ENCODE measurements at regions not wholly inside any gene's neighbourhood (a gene's known extent, or its start where the extent isn't known, plus 50 kb on each side); places are given as distances from the start of the nearest gene placed in this dataset.
"Not testable (repeated sequence)": the region's sequence is repeated elsewhere in the genome, so short reads cannot be mapped to it uniquely, and the experiment has no call there.

DNA sequence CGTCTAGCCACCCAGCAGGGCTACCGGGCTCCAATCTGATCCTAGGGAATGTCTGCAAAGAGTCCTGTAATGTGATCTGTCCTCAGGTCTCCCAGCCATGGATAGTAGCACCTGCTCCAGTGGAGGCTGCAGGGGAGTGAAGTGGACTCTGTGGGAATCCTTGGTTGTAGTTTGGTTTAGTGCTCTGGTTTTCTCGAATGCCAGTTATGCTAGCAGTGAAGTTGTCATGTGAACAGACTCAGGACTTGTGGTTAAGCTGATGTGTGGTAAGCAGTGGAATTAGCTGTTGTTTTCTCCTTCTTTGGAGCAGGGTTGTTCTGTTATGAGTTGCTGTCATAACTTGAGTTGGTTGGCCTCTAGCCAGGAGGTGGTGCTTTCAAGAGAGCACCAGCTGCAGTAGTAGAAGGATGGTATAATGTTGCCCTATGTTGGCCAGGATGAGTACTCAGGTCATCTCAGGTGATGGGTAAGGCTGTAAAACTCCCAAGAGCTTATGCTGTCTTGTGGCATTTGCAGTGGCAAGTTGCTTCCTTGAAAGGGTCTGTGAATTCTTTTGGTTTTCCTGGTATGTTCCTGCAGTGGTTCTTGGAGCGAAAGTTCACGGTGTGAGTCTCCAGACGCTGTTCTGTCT is 390.2 kb downstream of the UTRN start:
- Histone ChIP-seq H3K9me3 (peaks cover 7 to 25% of the 10 kb centered on the region in 2 donors), H3K27me3 (no peaks in the 10 kb centered on the region), H3K4me3 (no peak overlapping the region), H3K4me1 (peaks cover 8 to 32% of the 10 kb centered on the region in 2 donors), H3K27ac (peak overlapping the region in 1 of 2 donors; percentile 38), H3K36me3 (peaks cover 0 to under 1% of the 10 kb centered on the region in 2 donors)
- TF ChIP-seq CTCF (IDR thresholded peaks at IDR 0.05), result no peak
- DNase-seq (peak in 1 of 4 donors; percentile 52), ATAC-seq (peak; percentile 53)
- intact Hi-C loops (cut with DNase I), result no loop called here

DNA sequence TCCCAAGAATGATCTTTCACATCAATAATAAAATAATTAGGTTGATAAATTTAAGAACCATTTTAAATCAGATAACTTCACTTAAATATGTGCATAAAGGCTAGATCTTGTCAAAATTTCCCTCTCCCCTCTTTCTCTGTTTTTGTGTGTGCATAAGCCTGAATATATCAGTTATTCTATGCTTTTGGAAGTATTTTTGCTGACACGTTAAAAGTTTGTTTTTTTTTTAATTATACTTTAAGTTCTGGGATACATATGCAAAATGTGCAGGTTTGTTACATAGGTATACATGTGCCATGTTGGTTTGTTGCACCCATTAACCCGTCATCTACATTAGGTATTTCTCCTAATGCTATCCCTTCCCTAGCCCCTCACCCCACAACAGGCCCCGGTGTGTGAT is 391.2 kb downstream of the UTRN start:
- H3K27ac ChIP-seq; ATAC-seq; H3K4me3 ChIP-seq; H3K27me3 ChIP-seq; intact Hi-C loops (cut with DNase I); H3K36me3 ChIP-seq; DNase-seq: not testable (repeated sequence)
- H3K4me1 ChIP-seq, result peaks cover 8 to 41% of the 10 kb centered on the region in 2 donors
- H3K9me3 ChIP-seq, result peaks cover 7 to 17% of the 10 kb centered on the region in 2 donors

- H3K27ac ChIP-seq; H3K27me3 ChIP-seq; intact Hi-C loops (cut with DNase I); DNase-seq; H3K4me3 ChIP-seq; H3K36me3 ChIP-seq; ATAC-seq: not testable (repeated sequence)
- H3K4me1 ChIP-seq, result peaks cover 8 to 47% of the 10 kb centered on the region in 2 donors
- peaks cover 7 to 13% of the 10 kb centered on the region in 2 donors for H3K9me3 ChIP-seq
Measured at GRCh38 chr6:144677263-144677662, 392.1 kb downstream of the UTRN start.

GRCh38 chr6:144678844-144679243 is 393.7 kb downstream of the UTRN start:
- Histone ChIP-seq H3K27me3 (no peaks in the 10 kb centered on the region), H3K4me1 (peaks cover 8 to 47% of the 10 kb centered on the region in 2 donors), H3K9me3 (peaks cover 2 to 4% of the 10 kb centered on the region in 2 donors), H3K4me3 (no peak overlapping the region), H3K27ac (peak overlapping the region in 1 of 2 donors; percentile 43), H3K36me3 (peaks cover 0 to 17% of the 10 kb centered on the region in 2 donors)
- peak; percentile 29 for ATAC-seq
- no peak for TF ChIP-seq CTCF (IDR thresholded peaks at IDR 0.05)
- intact Hi-C loops (cut with DNase I), result no loop called here
- DNase-seq, result no peak

DNA sequence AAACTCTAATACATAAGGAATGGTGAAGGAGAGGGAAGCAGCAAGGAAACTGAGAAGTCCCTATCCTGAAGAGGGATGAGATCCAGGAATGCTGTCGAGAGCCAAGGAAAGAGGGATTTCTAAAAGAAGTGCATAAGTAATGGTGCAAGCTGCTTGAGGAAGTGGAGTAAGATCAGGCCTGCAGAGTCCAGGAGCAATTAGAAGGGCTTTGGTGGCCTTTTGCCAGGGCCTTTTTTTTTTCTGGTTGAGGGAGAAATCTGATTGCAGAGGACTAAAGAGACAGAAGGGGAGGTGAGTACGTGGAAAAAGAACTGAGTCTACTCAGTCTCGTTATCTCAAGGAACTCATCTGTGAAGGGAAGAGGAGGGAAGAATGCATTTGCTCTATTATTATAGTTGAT is 396.2 kb downstream of the UTRN start:
- H3K27ac ChIP-seq, result no peak overlapping the region
- intact Hi-C loops (cut with DNase I), result no loop called here
- no peak for TF ChIP-seq CTCF (IDR thresholded peaks at IDR 0.05)

DNA sequence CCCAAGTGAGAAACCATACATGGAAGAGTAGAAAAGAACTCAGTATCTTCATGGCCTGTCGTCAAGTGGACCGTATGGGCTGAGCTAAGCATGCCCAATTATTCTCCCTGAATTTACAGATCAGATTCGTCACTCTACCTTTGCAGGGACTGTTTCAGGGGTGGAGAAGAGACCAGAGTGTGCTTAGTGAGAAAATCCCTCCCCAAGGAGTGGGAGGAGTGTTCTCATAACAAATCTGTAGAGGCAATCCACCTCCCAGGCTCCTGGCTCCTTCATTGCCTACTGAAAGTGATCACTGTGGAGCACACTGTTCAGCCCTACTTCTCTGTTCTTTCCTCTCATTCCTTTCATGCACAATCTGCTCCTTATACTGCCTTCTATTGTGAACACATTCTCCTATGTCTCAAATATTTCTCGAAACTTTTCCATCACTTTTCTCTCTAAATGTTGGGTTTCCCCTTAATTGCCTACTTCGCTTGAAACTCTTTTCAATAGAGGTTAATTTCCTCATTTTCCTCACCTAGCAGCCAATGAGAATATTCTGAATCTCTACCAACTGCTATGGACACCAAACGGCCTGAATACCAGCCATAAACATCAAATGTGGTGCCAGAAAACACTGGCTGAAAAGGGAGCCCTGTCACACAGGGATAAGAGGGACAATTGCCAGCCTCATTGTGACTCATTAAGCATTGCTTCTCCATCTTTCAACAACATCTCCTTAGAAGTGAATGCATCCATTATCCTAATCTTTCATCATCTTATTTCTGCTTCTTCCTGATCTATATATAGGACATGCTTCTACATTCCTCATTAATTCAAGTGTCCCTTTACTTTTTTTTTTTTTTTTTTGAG is 398.3 kb downstream of the UTRN start:
- Histone ChIP-seq H3K27me3 (no peaks in the 10 kb centered on the region), H3K27ac (no peak overlapping the region), H3K4me1 (peaks cover 8 to 33% of the 10 kb centered on the region in 2 donors), H3K9me3 (peaks cover 0 to 18% of the 10 kb centered on the region in 2 donors), H3K4me3 (no peak overlapping the region), H3K36me3 (peaks cover 0 to 26% of the 10 kb centered on the region in 2 donors)
- intact Hi-C loops (cut with DNase I), result no loop called here
- ATAC-seq, result no peak
- TF ChIP-seq CTCF (IDR thresholded peaks at IDR 0.05), result no peak
- DNase-seq, result no peak

More for the DNA sequence above, 396.2 kb downstream of the UTRN start:
- H3K4me3 ChIP-seq, result no peak overlapping the region
- ATAC-seq (no peak), DNase-seq (no peak)
- no peaks in the 10 kb centered on the region for H3K27me3 ChIP-seq
- peaks cover 8 to 34% of the 10 kb centered on the region in 2 donors for H3K4me1 ChIP-seq
- H3K36me3 ChIP-seq, result peaks cover 0 to 17% of the 10 kb centered on the region in 2 donors
- peaks cover 0 to 2% of the 10 kb centered on the region in 2 donors for H3K9me3 ChIP-seq
